Stomach (tissue), 8 donors: ENCODE measurements at regions not wholly inside any gene's neighbourhood (a gene's known extent, or its start where the extent isn't known, plus 50 kb on each side); places are given as distances from the start of the nearest gene placed in this dataset.

Experiments used
- DNase-seq, 2 donors: peaks; one replicate each; pipeline versions ENCODE4 v3.0.0 to v3.0.0-alpha.2; 2013 to 2019
- H3K27ac ChIP-seq, 5 donors: fragments of 200-600 bp in 4 of 5; sonication (generic) in 4 of 5; one replicate each; pipeline ENCODE4 v1.5.1; 2013 to 2019; ENCODE audit warnings: mild to moderate bottlenecking in 1 of 5, moderate library complexity in 1 of 5
- H3K27me3 ChIP-seq, 3 donors: fragments of 200-600 bp; sonication (generic); one replicate each; pipeline ENCODE4 v1.5.1; 2017 to 2019; ENCODE audit warnings: mixed run types in 1 of 3
- H3K36me3 ChIP-seq, 4 donors: fragments of 200-600 bp; sonication (generic); 1 replicate in 3 of 4; 2 replicates in 1 of 4; pipeline ENCODE4 v1.5.1; 2016 to 2019
- H3K4me1 ChIP-seq, 4 donors: fragments of 200-600 bp; sonication (generic); one replicate each; pipeline ENCODE4 v1.5.1; 2016 to 2019
- H3K4me3 ChIP-seq, 4 donors: fragments of 200-600 bp; sonication (generic) in 3 of 4; one replicate each; pipeline ENCODE4 v1.5.1; 2016 to 2019; ENCODE audit warnings: mild to moderate bottlenecking in 1 of 4
- H3K9me3 ChIP-seq, 4 donors: fragments of 200-600 bp; sonication (generic); one replicate each; pipeline ENCODE4 v1.5.1; 2016 to 2019
- CTCF ChIP-seq, 7 experiments: fragments of 450-650 bp in 4 of 7; fragments of 200-600 bp in 3 of 7; sonication (generic) in 3 of 7; IDR thresholded peaks; one replicate each; pipeline ENCODE4 v1.5.1; 2016 to 2019; ENCODE audit warnings: antibody characterized with exemption in 7 of 7, control low read depth in 2 of 7, mild to moderate bottlenecking in 1 of 7
- EP300 ChIP-seq: sonication (generic); formaldehyde crosslinking; IDR thresholded peaks from one replicate; pipeline ENCODE4 v1.6.1; 2017; ENCODE audit warnings: antibody characterized with exemption
- POLR2A ChIP-seq, 4 donors: fragments of 450-650 bp; IDR thresholded peaks; one replicate each; pipeline ENCODE4 v1.6.1; 2016; ENCODE audit warnings: antibody characterized with exemption in 4 of 4, control low read depth in 2 of 4, mild to moderate bottlenecking in 1 of 4, moderate library complexity in 1 of 4
- POLR2AphosphoS5 ChIP-seq, 3 donors: sonication (generic); formaldehyde crosslinking; IDR thresholded peaks; one replicate each; pipeline ENCODE4 v1.6.1; 2016; ENCODE audit warnings: antibody characterized with exemption in 3 of 3
- WGBS, 5 donors: extraction: QIAGEN DNeasy Blood & Tissue Kit in 3 of 5; methylation state at CpG; one replicate each; pipeline versions ENCODE4 v1.1.5 to v1.1.7; 2013 to 2018; 5-methylcytosine and 5-hydroxymethylcytosine counted together
- intact Hi-C: fragments of 100-400 bp; cut with DNase I; formaldehyde crosslinking; loops from one replicate; pipeline ENCODE4 v1.15.1; 2023; ENCODE audit warnings: low total_unique reads
- donor health status: healthy with polysubstance abuse.
- donor health status: Bipolar disorder and iron deficiency.
- donor health status: healthy.

- TF ChIP-seq EP300 (no peak), POLR2AphosphoS5 (IDR thresholded peaks at IDR 0.05) (no peak), POLR2A (IDR thresholded peaks at IDR 0.05) (no peak), CTCF (IDR thresholded peaks at IDR 0.05) (no peak)
- no peaks in the 10 kb centered on the region for H3K9me3 ChIP-seq
- H3K27me3 ChIP-seq: no peaks in the 10 kb centered on the region
- no peak overlapping the region for H3K27ac ChIP-seq
- no peak for DNase-seq
- H3K4me1 ChIP-seq: no peaks in the 10 kb centered on the region
- 61 to 79% (median 67%) methylated on average over 2 of the region's 2 CpGs for WGBS, 5 donors
- H3K36me3 ChIP-seq: no peaks in the 10 kb centered on the region
- H3K4me3 ChIP-seq: no peak overlapping the region
- intact Hi-C loops: no loop called here
Observed at GRCh38 chr6:91718198-91718597, 1131.3 kb upstream of the MAP3K7 start.

DNA sequence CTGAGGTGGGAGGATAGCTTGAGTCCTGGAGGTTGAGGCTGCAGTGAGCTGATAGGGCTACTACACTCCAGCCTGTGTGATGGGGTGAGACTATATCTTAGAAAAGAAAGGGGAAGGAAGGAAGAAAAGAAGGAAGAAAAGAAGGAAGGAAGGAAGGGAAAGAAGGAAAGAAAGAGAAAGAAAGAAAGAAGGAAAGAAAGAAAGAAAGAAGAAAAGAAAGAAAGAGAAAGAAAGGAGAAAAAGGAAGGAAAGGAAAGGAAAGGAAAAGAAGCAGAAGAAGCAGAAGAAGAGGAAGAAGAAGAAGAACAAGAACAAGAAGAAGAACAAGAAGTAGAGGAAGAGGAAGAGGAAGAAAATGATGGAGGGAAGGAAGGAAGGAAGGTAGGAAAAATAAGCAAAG lies 1130.2 kb upstream of the MAP3K7 start:
- intact Hi-C loops: no loop called here
- TF ChIP-seq EP300 (no peak), POLR2A (IDR thresholded peaks at IDR 0.05) (no peak), CTCF (IDR thresholded peaks at IDR 0.05) (no peak), POLR2AphosphoS5 (IDR thresholded peaks at IDR 0.05) (no peak)
- H3K9me3 ChIP-seq: no peaks in the 10 kb centered on the region
- H3K27me3 ChIP-seq: no peaks in the 10 kb centered on the region
- H3K4me3 ChIP-seq: no peak overlapping the region
- no peaks in the 10 kb centered on the region for H3K4me1 ChIP-seq
- H3K27ac ChIP-seq: no peak overlapping the region
- no peaks in the 10 kb centered on the region for H3K36me3 ChIP-seq
- DNase-seq: no peak

- Histone ChIP-seq H3K27ac (no peak overlapping the region), H3K4me3 (no peak overlapping the region), H3K36me3 (no peaks in the 10 kb centered on the region), H3K27me3 (no peaks in the 10 kb centered on the region), H3K4me1 (no peaks in the 10 kb centered on the region), H3K9me3 (no peaks in the 10 kb centered on the region)
- intact Hi-C loops: no loop called here
- TF ChIP-seq EP300 (no peak), POLR2AphosphoS5 (IDR thresholded peaks at IDR 0.05) (no peak), POLR2A (IDR thresholded peaks at IDR 0.05) (no peak), CTCF (IDR thresholded peaks at IDR 0.05) (no peak)
- no peak for DNase-seq
- 77 to 86% (median 83%) methylated on average over 3 of the region's 3 CpGs for WGBS, 5 donors
Observed at GRCh38 chr6:91716361-91716760, 1129.5 kb upstream of the MAP3K7 start.

DNA sequence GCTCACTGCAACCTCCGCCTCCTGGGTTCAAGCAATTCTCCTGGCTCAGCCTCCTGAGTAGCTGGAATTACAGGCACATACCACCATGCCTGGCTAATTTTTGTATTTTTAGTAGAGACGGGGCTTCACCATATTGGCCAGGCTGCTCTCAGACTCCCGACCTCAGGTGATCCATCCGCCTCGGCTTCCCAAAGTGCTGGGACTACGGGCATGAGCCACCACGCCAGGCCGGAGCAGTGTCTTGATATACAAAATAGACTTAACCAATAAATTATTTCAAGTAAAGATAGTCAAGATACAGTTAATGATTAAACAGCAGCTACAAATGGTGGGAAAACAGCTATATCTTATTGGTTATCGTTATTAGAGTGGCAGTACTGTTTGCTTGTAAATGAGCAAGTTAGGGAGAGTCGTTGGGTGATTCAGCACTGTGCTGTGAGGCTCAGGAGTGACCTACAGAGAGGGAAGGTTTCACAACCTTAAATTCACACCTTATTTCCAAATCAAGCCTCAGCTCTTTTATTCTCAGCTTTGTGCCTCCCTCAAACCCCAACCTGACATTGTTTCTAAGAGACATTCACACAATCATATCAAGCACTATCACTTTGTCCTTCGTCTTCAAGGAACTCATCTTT lies 1128.4 kb upstream of the MAP3K7 start:
- no peak for DNase-seq
- Histone ChIP-seq H3K4me3 (no peak overlapping the region), H3K9me3 (no peaks in the 10 kb centered on the region), H3K27me3 (no peaks in the 10 kb centered on the region), H3K4me1 (no peaks in the 10 kb centered on the region), H3K27ac (no peak overlapping the region), H3K36me3 (no peaks in the 10 kb centered on the region)
- intact Hi-C loops: no loop called here
- WGBS, 5 donors: 87 to 95% (median 89%) methylated on average over 11 of the region's 11 CpGs
- no peak for TF ChIP-seq POLR2AphosphoS5 (IDR thresholded peaks at IDR 0.05)
- no peak for TF ChIP-seq POLR2A (IDR thresholded peaks at IDR 0.05)
- TF ChIP-seq EP300: no peak

DNA sequence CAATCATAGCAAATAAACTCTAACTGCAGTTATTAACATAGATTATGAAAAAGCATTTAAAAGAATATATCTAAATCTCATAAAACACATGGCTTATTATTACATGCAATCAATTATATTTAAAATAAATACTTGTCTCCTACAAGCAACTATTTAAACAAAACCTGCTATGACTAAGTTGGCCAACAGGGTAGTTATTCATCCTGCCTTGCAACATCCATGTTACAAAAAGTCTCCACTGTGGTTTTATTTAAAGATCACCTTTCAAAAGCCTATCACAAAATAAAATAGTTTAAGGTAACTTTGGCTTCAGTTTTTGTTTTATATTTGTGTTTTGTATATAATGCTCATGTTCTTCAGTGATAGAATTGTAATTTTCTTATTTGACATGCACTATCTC lies 1127.0 kb upstream of the MAP3K7 start:
- H3K4me1 ChIP-seq: no peaks in the 10 kb centered on the region
- H3K36me3 ChIP-seq: no peaks in the 10 kb centered on the region
- H3K9me3 ChIP-seq: no peaks in the 10 kb centered on the region
- no peak for DNase-seq
- TF ChIP-seq POLR2A (IDR thresholded peaks at IDR 0.05) (no peak), CTCF (IDR thresholded peaks at IDR 0.05) (no peak), POLR2AphosphoS5 (IDR thresholded peaks at IDR 0.05) (no peak), EP300 (no peak)
- H3K27ac ChIP-seq: no peak overlapping the region
- intact Hi-C loops: no loop called here
- H3K4me3 ChIP-seq: no peak overlapping the region
- no peaks in the 10 kb centered on the region for H3K27me3 ChIP-seq
